NCI-H774 (cell line): ENCODE measurements at regions not wholly inside any gene's neighbourhood (a gene's known extent, or its start where the extent isn't known, plus 50 kb on each side); places are given as distances from the start of the nearest gene placed in this dataset.

Experiments used
- DNase-seq: peaks from one replicate; lab custom pipeline; 2025; lab: John Stamatoyannopoulos, UW

DNA sequence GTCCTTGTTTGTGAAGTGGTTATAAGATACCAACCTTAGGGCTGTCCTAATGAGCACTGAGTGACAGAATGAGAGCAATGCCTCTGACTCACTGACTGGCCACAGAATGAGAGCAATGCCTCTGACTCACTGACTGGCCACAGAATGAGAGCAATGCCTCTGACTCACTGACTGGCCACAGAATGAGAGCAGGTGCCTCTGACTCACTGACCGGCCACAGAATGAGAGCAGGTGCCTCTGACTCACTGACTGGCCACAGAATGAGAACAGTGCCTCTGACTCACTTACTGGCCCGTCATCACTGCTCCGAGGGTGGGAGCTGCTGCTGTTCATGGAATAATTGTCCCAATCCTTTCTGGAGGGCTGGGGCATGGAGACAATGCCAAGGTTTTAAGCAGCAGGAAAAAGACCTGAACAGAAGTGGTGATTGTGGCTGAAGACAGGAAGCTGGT is 265.2 kb upstream of the PPP2R2D start:
- peak; percentile 23 for DNase-seq

DNA sequence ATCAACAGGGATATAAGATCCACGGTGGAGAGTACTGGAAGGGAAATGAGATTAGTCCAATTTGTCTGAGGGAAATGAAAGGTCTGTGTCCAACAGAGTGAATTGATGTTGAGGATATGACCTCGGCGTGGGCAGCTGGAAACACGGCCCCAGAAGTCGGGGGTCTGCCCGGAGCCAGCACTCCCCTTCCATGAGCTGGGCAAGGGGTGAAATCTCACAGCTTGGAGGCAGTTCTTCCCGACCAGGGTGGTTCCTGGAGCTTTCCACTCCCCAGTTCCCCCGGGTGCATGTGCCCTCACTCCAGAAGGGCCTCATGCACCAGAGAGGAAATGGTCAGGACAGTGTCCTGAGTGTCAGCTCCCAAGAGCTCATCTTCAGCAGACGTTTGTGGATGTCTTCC is 264.7 kb upstream of the PPP2R2D start:
- no peak for DNase-seq

DNA sequence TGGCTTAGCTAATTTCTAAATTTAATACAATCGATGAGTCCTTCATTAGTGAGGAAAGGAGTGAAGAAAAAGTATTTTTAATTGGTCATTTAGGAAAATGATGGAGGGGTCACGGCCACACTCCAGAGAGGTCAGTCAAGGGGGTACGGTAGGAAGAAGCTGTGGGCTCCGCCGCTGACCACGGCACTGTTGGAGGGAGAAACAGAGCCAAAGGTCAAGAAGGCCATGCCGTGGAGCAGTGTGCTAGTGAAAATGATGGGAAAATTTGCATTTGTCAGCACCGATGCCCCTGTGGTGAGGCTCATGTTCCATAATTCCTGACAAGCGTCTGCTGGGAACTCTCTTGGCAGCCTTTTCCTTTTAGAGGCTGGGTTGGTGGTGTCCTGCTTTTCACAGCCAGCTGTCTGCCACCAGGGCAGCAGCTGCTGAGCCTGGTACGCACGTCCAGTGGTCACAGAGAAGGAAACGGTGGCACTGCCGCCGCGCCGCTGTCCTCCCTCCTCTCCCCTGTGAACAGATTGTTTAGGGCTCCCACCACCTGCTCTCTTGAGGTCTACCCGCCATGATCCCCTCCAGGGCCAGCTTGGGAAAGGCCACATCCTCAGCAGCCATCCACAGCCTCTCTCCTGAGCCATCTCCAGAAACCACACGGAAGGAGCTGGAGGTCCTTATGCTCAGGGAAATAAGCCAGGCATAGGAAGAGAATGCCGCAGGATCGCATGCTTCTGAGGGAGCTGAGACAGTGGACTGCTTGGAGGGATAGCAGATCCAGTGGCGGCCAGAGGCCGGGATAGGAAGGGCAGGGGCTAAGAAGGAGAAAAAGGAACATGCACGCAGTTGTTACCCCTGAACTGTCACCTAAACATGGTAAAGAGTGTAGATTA is 263.7 kb upstream of the PPP2R2D start:
- DNase-seq, result no peak

DNA sequence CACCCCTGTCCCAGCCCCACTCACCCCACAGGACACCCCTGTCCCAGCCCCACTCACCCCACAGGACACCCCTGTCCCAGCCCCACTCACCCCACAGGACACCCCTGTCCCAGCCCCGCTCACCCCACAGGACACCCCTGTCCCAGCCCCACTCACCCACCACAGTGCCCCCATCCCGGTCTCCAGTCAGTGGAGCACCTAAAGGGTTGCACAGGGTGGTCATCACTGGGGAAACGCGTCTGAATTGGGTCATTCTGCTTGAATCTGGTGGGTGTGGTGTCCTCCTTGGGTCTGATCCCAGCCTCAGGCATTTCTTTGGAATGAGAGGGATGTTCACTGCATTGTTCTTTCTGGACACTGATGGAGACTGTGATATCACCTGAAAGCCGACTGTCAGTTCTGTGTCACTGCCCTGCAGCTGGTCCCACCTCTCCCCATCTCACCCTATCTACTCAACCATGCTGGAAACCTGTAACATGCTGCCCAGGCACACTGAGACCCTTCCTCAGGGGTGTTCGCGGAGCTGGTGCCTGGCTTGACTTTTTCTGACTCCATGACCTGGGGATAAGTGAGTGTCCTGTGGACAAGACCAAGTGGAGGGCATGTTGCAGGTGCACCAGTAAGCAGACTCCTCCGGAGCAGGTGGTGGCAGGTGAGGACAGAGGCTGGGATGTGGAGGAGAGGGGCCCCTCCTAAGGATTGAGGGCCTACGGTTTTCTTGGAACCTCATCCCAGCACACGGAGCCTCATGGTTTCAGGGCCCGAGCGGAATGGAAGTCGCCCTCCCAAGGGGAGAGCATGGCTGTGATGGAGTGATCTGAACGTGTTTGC is 262.5 kb upstream of the PPP2R2D start:
- no peak for DNase-seq

DNA sequence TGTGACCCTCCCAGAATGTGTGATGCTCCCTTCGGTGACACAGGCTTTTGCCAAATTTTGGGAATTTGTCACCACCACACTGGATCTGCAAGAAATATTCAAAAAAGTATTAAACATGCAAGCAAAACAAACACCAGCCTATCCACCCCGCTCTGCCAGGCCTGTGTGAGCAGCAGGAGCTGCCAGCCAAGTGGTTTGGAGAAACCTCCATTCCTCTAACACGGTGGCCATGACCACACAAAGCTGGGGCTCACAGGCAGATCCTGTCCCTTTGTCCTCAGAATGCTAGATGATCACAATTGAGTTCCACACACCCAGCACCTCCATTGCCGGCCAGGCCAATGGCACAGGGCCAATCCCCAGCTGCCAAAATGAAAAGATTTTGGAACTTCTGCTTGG is 261.9 kb upstream of the PPP2R2D start:
- no peak for DNase-seq

DNA sequence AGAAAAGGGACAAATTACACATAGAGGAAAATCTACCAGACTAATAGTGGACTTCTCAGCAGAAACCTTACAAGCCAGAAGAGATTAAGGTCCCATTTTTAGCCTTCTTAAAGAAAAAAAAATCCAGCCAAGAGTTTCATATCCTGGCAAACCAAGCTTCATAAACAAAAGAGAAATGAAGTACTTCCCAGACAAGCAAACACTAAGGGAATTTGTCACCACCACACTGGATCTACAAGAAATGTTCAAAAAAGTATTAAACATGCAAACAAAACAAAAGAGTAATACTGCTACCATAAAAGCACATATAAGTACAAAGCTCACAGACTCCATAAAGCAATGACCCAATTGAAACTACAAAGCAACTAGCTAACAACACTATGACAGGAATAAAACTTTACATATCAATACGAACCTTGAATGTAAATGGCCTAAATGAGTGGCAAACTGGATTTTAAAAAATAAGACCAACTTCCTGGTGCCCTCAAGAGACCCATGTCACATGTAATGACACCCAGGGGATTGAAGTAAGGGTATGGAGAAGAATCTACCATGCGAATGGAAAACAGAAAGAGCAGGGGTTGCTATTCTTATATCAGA is 260.7 kb upstream of the PPP2R2D start:
- DNase-seq, result no peak

DNA sequence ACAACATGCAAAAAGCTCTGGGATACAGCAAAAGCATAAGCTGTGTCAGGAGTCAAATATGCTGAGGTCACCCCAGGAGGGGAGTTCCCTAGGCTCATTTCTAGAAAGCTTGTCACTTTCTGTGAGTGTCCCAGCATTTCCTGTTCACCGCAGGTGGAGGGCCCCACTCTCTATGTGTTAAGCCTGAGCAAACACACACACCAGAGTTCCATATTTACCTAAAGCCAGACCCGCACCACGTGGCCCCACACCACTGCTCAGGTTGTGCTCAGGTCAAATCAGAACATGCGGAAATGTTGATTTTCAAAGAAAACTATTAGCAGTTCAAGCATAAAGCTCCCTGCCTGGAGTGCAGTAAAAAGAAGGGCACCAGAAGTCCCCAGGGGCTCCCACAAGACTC is 259.6 kb upstream of the PPP2R2D start:
- peak; percentile 28 for DNase-seq

DNA sequence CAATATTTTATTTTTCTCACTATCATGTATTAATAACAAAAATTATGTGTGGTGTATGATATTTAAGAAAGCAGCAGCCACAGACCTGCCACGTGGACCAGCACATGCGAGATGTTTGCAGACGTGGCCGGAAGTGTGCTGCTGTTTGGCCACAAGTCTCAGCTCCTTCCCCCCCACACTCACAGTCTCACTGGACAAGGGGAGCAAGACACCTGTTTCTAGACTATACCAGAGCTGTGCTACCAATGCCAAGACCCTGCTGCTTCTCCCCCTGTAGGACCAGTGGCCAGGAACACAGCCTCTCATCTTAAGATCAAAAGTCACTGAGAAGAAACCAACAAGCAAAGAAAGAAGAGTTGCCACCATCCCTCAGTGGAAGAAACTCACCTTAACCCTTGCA is 258.9 kb upstream of the PPP2R2D start:
- DNase-seq, result no peak

DNA sequence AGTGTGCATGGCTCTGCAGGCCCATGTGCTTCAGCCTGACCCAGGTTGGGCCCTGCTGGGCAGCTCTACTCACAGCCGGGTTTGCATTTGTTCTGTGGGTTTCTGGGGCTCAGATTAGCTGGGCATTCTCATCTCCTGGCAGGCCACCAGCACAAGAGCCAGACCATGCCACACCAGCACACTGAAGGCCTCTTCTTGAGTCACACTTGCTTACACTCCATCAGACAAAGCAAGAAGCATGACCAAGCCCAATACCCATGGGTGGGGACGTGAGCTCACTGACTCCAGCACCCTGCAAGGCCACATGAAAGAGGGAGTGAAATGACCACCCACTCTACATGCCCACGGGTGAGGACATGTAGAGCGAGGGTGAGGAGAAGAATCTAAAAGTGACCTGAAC is 257.8 kb upstream of the PPP2R2D start:
- no peak for DNase-seq

DNA sequence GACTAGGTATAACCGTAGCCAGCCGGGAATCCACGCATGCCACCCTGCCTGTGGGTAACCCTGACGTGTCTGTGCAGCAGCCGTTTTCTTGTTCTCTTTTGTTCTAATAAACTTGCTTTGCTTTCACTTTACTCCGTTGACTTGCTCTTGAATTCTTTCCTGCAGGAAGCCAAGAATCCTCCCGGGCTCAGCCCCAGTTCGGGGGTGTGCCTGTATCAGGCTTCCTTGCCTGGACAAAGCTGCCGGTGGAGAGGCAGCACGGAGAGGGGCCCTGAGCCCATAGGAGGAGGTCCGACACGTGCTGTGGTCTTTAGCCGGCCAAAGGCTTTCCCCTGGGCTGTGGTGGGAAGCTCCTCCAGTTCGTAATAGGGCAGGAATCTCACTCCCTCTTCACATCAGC is 256.5 kb upstream of the PPP2R2D start:
- DNase-seq, result no peak

DNA sequence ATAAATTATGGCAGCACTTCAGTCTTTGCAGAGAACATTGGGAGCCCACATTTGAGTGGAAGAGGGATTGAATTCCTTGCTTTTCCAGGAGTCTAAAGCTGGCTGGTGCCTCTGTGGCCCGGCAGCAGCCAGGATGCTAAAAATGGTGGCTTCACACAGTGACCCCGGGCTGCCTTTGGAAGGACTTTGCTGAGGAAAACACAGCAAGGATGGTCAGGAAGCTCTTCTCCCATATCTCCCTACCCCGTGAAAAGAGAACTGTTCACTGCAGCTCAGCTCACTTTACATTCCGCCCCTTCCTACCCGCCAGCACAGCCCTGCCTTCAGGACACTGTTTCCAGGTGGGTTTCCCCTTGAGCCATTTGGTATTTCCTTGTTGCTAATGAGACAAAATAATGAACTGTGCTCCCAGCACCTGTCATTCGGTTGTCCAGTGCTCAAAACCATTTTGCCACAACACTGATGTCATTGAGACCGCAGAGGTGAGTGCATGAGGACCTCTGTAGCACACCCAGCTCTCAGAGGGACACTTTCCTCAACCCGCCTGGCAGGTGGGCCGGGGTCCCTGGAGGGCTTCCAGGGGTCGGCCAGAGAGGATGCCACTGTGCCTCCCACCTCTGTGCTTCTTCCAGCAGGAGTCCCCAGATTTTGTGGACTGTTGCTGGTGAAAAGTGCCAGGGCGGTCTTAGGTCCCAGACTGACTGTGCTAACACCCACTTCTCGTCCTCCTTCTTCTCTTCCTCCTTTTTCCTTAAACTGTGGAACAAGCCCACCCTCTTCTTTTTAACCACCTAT is 255.7 kb upstream of the PPP2R2D start:
- no peak for DNase-seq

DNA sequence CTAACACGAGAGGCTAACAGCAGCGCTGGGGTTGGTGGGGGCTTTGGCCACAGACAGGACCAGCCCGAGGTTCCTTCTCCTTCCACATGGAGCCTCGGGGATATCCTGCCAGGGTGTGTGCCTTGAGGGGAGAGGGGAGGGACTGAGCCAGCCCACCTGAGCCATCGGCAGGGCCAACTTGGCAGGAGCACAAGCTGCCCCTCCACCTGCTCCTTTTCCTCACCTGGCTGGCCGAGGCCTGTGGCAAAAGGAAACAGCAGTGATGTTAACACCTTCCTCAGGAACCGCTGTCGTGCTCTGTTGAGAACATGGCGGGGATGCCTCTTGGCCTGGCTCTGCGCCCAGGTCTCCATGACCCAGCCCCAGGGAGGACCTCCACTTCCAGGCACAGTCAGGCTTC is 255.1 kb upstream of the PPP2R2D start:
- DNase-seq, result no peak

DNA sequence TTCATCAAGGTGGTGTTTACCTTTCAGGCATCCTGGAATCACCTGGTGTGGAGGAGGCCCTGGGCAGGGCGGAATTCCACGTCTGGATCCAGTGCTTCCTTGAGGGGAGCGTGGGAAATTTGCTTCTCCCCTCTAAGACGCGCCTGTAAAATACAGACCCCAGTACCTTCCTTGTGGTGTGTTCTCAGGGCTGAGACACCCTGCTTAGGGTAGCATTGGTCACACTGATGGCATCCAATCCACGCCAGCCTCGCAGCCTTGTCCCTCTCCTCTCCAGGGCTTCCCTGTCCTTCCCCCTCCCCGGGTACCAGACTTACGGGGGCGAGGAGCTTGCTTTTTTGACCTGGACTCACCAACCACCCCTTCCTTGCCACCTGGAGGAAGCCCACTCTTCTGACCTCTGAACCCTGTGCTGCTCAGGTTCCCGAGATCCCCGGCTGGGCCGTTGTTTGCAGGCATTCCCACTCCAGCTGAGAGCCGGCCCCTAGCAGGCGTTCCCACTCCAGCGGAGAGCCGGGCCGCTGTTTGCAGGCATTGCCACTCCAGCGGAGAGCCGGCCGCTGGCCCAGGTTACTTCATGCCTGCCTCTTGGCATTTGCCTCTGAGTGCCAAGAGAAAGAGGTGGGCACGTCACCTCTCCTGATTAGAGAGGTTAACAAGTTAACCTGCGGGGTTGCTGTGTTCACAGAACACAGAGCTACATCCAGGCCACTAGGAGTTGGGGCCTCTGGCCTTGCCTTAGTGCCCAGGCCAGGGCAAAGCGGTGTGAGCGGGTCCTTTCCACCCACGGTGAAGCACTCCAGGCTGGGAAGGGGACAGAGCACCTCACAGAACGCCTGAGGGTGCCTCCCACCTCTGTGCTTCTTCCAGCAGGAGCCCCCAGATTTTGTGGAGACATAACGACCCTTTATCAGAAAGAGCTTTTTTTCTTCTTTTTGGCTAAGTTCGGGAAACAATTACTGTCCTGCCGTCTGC is 254.0 kb upstream of the PPP2R2D start:
- no peak for DNase-seq

DNA sequence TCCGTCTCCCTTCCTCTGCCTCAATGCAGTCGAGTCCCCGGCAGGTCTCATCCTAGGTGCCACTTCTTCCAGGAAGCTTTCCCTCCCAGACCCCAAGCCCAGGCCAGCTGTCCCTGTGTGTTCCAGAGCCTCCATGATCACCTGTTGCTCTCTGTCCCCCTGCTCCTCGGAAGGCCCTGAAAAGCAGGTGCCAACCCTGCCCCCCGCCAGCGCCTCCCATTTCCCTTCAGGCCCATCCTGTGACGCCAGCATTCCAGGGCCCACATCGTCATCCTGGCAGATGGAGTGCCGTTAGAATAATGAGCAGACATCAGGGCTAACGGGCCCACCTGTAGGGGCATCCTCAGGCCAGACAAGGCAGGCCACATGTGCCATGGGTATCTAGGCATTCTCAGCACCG is 253.0 kb upstream of the PPP2R2D start:
- no peak for DNase-seq

DNA sequence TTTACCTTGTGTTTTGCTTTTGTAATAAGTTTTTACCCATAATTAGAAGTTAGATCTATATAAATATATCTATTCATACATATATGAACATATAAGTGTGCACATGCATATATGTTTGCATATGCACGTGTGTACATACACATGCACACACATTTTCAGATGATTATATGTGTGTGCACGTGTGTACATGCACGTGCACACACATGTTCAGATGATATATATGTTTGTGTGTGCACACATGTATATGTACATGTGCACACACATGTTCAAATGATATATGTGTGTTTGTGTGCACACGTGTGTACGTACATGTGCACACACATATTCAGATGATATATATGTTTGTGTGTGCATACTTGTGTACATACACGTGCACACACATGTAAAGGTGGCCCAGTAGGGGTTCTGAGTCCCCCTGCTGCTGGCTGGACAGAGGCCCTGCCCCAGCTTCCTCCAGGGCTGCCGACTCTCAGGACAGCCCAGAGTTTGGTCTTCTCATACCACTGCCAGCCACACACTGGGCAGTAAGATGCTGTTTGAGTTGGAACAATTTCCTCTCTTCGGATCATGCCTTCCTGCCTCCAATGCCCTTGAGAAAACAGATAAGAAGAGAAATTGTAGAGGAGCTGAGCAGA is 252.3 kb upstream of the PPP2R2D start:
- DNase-seq, result no peak

DNA sequence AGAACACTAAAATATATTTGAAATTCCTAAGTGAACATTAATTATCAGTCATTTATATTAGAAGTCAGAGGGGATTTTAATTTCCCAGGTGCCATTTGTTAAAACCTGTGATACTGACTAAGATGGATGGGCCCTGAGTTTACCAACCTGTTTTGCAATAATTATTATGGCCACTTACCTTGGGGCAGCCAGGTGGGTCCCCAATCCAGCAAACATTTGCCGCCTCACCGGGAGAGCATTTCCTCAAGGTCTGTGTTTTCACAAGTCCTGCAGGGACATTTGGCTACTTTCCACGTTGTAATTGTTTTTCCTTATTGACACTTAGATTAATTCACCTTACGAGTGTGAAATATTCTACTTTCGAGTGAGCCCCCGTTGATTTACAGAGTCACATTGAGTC is 251.2 kb upstream of the PPP2R2D start:
- DNase-seq, result peak; percentile 69

DNA sequence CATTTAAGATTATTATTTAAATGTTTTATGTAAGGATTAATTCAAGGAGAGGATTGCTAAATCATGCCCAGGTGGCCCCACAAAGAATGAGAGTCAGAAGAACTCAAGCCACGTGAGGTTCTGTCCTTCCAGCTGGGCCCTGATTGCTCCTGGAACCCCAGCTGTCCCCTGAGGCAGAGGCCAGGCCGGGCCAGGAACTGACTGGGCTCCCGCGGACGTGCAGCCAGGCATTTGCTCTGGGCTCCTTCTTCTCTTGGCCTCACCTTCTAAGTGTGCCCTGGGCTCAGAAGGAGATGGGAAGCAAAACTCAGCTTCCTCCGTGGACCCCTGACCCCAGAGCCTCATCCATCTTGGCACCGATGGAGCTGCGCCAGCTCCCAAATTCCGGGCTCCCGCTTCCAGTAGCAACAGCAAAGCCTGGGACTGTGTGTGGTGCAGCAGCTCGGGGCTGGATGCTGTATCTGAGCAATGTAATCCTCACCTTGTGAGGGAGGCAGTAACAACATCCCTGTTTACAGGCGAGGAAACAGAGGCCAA is 250.6 kb upstream of the PPP2R2D start:
- DNase-seq, result no peak

DNA sequence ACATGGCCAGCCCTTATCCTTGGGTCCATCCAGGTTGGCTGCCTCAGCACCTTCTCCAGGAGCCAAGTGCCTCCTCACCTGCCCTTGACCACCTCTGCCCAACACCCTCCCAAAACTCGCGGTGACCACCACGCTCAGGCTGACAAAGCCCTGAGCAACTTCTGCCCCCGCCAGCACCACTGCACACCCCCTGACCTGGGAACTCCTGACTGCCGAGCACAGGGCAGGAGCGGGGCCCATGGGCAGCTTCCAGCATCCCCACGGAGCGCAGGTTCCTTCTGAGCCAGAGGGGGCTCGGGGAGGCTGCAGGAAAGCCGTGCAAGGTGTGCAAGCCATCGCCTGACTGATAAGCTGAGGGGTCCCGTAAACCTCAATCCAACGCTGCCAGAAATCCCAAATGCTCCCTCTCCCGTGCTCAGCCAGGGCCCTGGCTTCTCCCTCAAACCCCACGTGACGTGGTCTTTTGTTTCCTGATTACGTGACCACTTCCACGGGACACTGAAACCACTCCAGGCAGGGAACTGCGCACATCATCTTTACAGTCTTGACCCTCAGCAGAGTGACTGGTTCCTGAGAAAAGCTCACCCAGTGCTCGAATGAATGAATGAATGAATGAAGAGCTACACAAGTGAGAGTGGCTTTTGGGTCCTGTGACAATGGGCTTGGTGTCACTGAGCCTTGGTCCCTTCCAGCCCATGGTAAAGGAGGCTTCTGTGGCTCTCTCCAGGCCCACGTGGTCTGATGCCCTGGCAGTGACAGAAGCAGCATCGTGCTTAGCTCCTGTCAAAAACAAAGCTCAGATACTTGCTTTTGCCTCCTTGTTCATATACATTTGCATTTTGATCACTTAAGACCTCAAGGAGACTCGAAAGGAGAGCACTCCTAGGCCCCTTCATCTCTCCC is 249.8 kb upstream of the PPP2R2D start:
- DNase-seq, result no peak
